BJ (cell line): ENCODE measurements at regions not wholly inside any gene's neighbourhood (a gene's known extent, or its start where the extent isn't known, plus 50 kb on each side); places are given as distances from the start of the nearest gene placed in this dataset.

Experiments used
- CTCF ChIA-PET: fragments of 350-600 bp; formaldehyde crosslinking; extraction: SDS; loops from one replicate; lab custom pipeline; 2021; ENCODE audit warnings: antibody characterized with exemption, inconsistent platforms; lab: Yijun Ruan, JAX
- POLR2A ChIA-PET: fragments of 300-600 bp; sonication (Branson Sonifier 250); formaldehyde crosslinking; extraction: SDS; loops from one replicate; lab custom pipeline; 2021; ENCODE audit warnings: antibody characterized with exemption; lab: Charles Lee
- DNase-seq: peaks from one replicate; pipeline ENCODE4 v3.0.0-alpha.2; 2011; ENCODE audit warnings: low read depth
- H3K27me3 ChIP-seq: 2 replicates; pipeline ENCODE4 v1.6.0; 2011; ENCODE audit warnings: low read length; ENCODE audit not compliant: control insufficient read depth, insufficient read depth
- H3K36me3 ChIP-seq: 2 replicates; pipeline ENCODE4 v1.5.1; 2011; ENCODE audit warnings: low read length; ENCODE audit not compliant: control insufficient read depth, insufficient read depth
- H3K4me3 ChIP-seq: 2 replicates; pipeline ENCODE4 v1.5.1; 2011; ENCODE audit warnings: low read depth, mild to moderate bottlenecking, control low read depth, low read length
- TF ChIP-seq, protein P1 (sequence below): IDR thresholded peaks from 2 replicates; pipeline ENCODE4 v1.5.1; 2011; ENCODE audit warnings: low read depth, mild to moderate bottlenecking, control low read depth, inconsistent platforms, low read length, moderate library complexity; ENCODE audit not compliant: insufficient read depth

DNA sequence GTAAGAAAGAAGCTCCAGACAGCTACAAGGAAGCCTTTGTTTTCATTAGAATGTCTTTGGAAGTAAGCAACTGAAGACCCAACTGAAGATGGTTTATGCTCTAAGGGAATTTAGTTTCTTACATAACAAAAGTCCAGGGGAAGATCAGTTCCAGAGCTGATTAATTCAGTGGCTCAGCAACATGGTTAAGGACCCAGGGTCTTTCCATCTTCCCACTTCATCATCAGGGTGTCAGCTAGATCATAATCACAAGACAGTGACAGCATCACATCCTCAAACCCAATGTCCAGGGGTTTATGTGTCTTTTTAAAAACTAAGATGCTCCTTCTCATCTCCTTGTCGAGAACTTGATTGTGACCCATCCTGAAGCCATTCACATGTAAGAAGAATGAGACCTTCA lies 119.7 kb upstream of the PRDM1 start:
- H3K36me3 ChIP-seq, result no peaks in the 10 kb centered on the region
- POLR2A ChIA-PET, result no interaction called here
- DNase-seq, result no peak
- CTCF ChIA-PET, result no interaction called here
- no peaks in the 10 kb centered on the region for H3K27me3 ChIP-seq
- TF ChIP-seq, protein P1, sequence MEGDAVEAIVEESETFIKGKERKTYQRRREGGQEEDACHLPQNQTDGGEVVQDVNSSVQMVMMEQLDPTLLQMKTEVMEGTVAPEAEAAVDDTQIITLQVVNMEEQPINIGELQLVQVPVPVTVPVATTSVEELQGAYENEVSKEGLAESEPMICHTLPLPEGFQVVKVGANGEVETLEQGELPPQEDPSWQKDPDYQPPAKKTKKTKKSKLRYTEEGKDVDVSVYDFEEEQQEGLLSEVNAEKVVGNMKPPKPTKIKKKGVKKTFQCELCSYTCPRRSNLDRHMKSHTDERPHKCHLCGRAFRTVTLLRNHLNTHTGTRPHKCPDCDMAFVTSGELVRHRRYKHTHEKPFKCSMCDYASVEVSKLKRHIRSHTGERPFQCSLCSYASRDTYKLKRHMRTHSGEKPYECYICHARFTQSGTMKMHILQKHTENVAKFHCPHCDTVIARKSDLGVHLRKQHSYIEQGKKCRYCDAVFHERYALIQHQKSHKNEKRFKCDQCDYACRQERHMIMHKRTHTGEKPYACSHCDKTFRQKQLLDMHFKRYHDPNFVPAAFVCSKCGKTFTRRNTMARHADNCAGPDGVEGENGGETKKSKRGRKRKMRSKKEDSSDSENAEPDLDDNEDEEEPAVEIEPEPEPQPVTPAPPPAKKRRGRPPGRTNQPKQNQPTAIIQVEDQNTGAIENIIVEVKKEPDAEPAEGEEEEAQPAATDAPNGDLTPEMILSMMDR, result no peak
- no peak overlapping the region for H3K4me3 ChIP-seq

DNA sequence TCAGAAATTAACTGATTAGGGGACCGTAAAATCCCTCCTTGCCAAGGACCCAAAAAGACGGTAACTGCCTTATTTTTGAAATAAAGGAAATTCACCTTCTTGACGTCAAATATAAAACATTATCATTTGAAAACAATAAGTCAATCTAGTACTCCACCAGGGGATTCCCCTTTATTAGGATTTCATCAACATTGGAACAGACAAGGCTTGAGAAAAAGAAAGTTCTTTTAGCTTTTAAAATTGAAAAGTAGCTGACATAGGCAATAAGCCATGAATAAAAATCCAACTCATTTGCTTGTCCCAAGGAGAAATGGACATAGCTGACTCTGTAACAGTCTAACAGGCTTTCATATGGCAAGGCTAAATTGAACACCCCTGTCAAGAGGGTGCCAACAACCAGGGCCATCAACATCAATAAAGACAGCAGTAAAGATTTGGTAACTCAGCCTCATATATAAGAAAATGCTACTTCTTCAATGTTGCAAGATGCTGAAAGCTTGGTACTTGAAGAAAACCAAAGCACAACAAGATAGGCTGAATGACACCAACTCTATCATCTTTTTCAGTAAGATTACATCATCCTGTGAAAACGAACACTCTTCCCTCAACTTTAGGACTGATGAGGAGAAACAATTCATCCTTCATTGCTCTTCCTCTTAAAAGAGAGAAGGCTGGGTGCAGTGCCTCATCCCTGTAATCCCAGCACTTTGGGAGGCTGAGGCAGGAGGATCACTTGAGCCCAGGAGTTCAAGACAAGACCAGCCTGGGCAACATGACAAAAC lies 121.0 kb upstream of the PRDM1 start:
- TF ChIP-seq, protein P1, result no peak
- ChIA-PET CTCF (interaction anchor here (0.9 to 1.1 kb wide), 2 partner anchors 11 to 185 kb away, joined by 3 to 4 read pairs; no protein-coding TSS in a partner anchor), POLR2A (no interaction called here)

DNA sequence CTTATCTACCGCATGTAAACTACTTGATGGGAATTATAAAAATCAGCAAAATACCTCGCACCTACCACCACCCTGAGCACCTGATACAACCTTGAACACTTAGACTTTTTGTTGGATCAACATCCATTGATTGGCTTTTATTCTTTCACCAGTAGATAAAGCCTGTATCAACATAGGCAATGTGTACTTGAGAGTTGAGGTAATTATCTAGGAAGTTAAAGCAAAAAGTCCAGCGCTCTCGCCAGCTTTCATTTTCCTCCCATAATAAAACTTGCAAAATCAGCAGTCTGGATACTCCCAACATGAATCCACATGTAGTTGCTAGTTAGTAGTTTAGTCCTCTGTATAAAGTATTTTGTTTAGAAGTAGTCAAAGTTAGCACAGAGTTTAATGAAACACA lies 132.0 kb upstream of the PRDM1 start:
- no peaks in the 10 kb centered on the region for H3K36me3 ChIP-seq
- ChIA-PET CTCF (interaction anchor here (0.5 kb wide), 1 partner anchor 46 kb away, joined by 4 read pairs; no protein-coding TSS in a partner anchor), POLR2A (no interaction called here)

More for the DNA sequence above, 121.0 kb upstream of the PRDM1 start:
- H3K4me3 ChIP-seq, result no peak overlapping the region
- no peaks in the 10 kb centered on the region for H3K27me3 ChIP-seq
- no peak for DNase-seq
- H3K36me3 ChIP-seq, result no peaks in the 10 kb centered on the region

DNA sequence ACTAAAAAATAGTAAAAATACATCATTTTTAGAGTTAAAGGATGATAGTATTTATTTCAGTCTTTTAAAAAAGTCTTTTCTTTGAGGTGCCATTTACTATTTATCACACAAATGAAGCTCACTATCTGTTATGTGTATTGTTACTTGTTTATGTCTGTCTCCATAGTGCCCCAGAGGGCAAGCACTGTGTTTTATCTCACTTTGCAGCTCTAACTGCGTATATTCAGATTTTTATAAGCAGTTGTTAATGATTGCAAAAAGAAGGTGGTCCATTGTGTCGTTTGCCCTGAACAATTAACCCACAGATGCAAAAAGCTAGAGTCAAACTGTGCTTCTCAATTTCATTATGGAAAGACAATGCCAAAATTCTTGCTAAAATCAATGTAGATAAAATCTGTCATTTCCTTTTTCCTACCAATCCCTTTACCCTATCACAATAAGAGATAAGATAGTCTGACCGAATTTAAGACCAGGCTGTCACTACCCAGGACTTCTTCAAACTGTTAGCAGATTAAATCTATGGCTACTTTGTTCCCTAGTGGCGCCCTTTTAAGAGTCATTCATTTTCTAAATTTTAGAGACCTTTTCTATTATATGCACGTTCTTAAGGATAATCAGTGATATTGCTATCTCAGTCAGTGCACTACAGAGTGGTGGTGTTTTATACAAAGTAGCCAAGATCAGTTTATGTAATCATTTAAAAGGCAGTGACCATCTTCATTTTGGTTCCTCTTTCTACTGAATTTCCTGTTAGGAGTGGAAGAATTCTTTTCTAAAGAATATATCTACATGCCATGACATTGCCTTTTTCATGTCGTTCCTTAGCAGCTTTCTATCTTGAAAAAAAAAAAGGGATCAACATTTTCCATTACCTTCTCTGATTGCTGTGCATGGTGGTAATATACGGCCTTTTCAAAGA lies 133.1 kb upstream of the PRDM1 start:
- TF ChIP-seq, protein P1, result no peak
- ChIA-PET POLR2A (no interaction called here), CTCF (interaction anchor here (0.5 kb wide), 1 partner anchor 45 kb away, joined by 4 read pairs; no protein-coding TSS in a partner anchor)
- Histone ChIP-seq H3K27me3 (no peaks in the 10 kb centered on the region), H3K4me3 (no peak overlapping the region), H3K36me3 (no peaks in the 10 kb centered on the region)
- no peak for DNase-seq

More for the DNA sequence above, 132.0 kb upstream of the PRDM1 start:
- H3K4me3 ChIP-seq, result no peak overlapping the region
- no peak for DNase-seq
- TF ChIP-seq, protein P1, result no peak
- no peaks in the 10 kb centered on the region for H3K27me3 ChIP-seq

DNA sequence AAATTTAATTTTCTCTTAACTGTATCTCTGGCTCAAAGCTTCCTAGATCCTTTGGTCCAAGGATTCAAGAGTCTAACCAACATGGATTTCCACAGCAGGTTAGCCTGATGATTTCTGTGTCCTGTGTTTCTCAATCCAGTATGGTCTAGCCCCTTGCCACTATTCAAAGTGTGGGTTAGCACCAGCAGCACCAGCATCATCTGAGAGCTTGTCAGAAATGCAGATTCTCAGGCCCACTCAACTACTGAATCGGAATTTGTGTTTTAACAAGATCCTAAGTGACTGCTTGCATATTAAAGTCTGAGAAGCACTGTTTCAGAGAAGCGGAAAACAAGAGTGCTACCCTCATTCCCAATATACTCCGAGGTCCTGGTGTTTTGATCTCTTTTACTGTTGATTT lies 133.8 kb upstream of the PRDM1 start:
- H3K36me3 ChIP-seq, result no peaks in the 10 kb centered on the region
- DNase-seq, result no peak
- H3K4me3 ChIP-seq, result no peak overlapping the region
- ChIA-PET CTCF (no interaction called here), POLR2A (no interaction called here)
- TF ChIP-seq, protein P1, result no peak
- H3K27me3 ChIP-seq, result no peaks in the 10 kb centered on the region
